ENCODE measurements at regions not wholly inside any gene's neighbourhood (a gene's known extent, or its start where the extent isn't known, plus 50 kb on each side); places are given as distances from the start of the nearest gene placed in this dataset.

DNA sequence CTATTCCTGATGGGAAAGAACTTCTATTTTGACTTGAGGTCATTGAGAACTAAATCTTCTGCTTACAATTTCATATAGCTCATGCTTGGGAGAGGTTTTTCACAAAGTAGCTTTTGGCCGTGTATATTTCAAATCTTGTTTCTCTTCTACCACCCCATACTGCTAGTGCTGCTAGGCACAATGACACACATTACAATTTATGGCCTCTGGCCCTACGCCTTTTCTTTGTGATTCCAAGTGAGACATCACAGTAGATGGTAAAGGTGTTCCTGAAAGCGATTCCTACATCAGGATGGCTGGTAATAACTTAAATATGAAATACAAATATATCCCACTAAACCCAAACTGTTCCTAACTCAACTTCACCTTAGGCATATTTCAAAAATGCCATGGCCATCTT, 101.1 kb downstream of the ATXN3L start:
- H3K9me3 ChIP-seq (ENCODE audit: control insufficient read depth, insufficient read depth, low read length), result peaks cover 4% of the 10 kb centered on the region; the same call in 1 of the 2 replicates
- no CpG with 5 or more reads among the region's 3 CpGs for WGBS, 2 experiments (ENCODE audit: extremely low coverage in 2 of 2, insufficient read length in 1 of 2)
- no peaks in the 10 kb centered on the region for H3K79me1 ChIP-seq (ENCODE audit: low read depth in 1 of 2, low read length in 2 of 2)
- POLR2A ChIA-PET (ENCODE audit: unreplicated experiment), result no interaction called here
- BruUV-seq (replicated peaks), result no TSS peak
- no peak overlapping the region for H2AK9ac ChIP-seq (replicated peaks; ENCODE audit: low read depth, low read length, poor library complexity)
- DNase-seq, result no peak
- no peak overlapping the region for H2AK5ac ChIP-seq (ENCODE audit: low read depth, low read length)
- no peak overlapping the region for H3K9ac ChIP-seq (ENCODE audit: low read depth, low read length)
- H4K20me1 ChIP-seq (ENCODE audit: insufficient read depth, low read length), result no peaks in the 10 kb centered on the region
- H2BK20ac ChIP-seq (ENCODE audit: low read depth, low read length), result no peak overlapping the region
- H4K8ac ChIP-seq (ENCODE audit: low read depth in 2 of 2, low read length in 2 of 2), result no peak overlapping the region
- H3K27me3 ChIP-seq (ENCODE audit: control insufficient read depth, insufficient read depth, low read length), result no peaks in the 10 kb centered on the region
- no peak overlapping the region for H4K91ac ChIP-seq (ENCODE audit: insufficient read depth, low read depth, low read length)
- no peak overlapping the region for H3K27ac ChIP-seq (ENCODE audit: insufficient read depth, low read length)
- H3K56ac ChIP-seq (ENCODE audit: extremely low read depth, insufficient read depth, low read length), result no peak overlapping the region
- no peak overlapping the region for H3K18ac ChIP-seq (ENCODE audit: low read depth, low read length)
- CTCF ChIA-PET, result no interaction called here
- no peak overlapping the region for H3K4me3 ChIP-seq (ENCODE audit: insufficient read depth, low read depth, low read length)
- no peak overlapping the region for H3K4ac ChIP-seq (ENCODE audit: low read depth, low read length)
- no peaks in the 10 kb centered on the region for H3K9me1 ChIP-seq (ENCODE audit: insufficient read depth, low read length)
- ATAC-seq (ENCODE audit: low read depth), result no peak
- no peak for TF ChIP-seq CEBPB (IDR thresholded peaks at IDR 0.05; ENCODE audit: low read depth, low read length)
- no peak for TF ChIP-seq RAD21 (IDR thresholded peaks at IDR 0.05; ENCODE audit: low read length)
- no peak for TF ChIP-seq RCOR1 (IDR thresholded peaks at IDR 0.05; ENCODE audit: insufficient replicate concordance, low read length)
- TF ChIP-seq, protein P1, sequence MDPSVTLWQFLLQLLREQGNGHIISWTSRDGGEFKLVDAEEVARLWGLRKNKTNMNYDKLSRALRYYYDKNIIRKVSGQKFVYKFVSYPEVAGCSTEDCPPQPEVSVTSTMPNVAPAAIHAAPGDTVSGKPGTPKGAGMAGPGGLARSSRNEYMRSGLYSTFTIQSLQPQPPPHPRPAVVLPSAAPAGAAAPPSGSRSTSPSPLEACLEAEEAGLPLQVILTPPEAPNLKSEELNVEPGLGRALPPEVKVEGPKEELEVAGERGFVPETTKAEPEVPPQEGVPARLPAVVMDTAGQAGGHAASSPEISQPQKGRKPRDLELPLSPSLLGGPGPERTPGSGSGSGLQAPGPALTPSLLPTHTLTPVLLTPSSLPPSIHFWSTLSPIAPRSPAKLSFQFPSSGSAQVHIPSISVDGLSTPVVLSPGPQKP (IDR thresholded peaks at IDR 0.05; ENCODE audit: borderline replicate concordance, low read depth, low read length), result no peak
- no peak for TF ChIP-seq NFE2L2 (IDR thresholded peaks at IDR 0.05; ENCODE audit: low read depth, low read length)
- no peak for TF ChIP-seq RFX5 (IDR thresholded peaks at IDR 0.05; ENCODE audit: low read depth, low read length)
- TF ChIP-seq, protein P2, sequence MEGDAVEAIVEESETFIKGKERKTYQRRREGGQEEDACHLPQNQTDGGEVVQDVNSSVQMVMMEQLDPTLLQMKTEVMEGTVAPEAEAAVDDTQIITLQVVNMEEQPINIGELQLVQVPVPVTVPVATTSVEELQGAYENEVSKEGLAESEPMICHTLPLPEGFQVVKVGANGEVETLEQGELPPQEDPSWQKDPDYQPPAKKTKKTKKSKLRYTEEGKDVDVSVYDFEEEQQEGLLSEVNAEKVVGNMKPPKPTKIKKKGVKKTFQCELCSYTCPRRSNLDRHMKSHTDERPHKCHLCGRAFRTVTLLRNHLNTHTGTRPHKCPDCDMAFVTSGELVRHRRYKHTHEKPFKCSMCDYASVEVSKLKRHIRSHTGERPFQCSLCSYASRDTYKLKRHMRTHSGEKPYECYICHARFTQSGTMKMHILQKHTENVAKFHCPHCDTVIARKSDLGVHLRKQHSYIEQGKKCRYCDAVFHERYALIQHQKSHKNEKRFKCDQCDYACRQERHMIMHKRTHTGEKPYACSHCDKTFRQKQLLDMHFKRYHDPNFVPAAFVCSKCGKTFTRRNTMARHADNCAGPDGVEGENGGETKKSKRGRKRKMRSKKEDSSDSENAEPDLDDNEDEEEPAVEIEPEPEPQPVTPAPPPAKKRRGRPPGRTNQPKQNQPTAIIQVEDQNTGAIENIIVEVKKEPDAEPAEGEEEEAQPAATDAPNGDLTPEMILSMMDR (conservative IDR thresholded peaks at IDR 0.05; ENCODE audit: low read depth, low read length), result no peak
- TF ChIP-seq MAZ (IDR thresholded peaks at IDR 0.05; ENCODE audit: borderline replicate concordance, low read depth, low read length), result no peak
- H3K36me3 ChIP-seq (ENCODE audit: control insufficient read depth, insufficient read depth, low read length), result no peaks in the 10 kb centered on the region
- H3K4me2 ChIP-seq (ENCODE audit: low read depth, low read length), result no peak overlapping the region
- H3K23ac ChIP-seq (ENCODE audit: low read depth, low read length), result no peak overlapping the region
- no peak overlapping the region for H3K14ac ChIP-seq (replicated peaks; ENCODE audit: low read depth, low read length)
- H4K5ac ChIP-seq (ENCODE audit: low read depth, low read length), result no peak overlapping the region
- H2AFZ ChIP-seq (replicated peaks; ENCODE audit: low read length, poor library complexity), result no peak overlapping the region
- in situ Hi-C loops (cut with MboI; ENCODE audit: low sequenced_read_pairs), result no loop called here
- no peak overlapping the region for H2BK15ac ChIP-seq (ENCODE audit: low read depth, low read length)
- intact Hi-C loops (cut with micrococcal nuclease), result loop anchor here (10.0 kb wide), 1 partner anchor 156 kb away; no protein-coding TSS in a partner anchor
- peaks cover 3% of the 10 kb centered on the region; the same call in 1 of the 2 replicates for H3K4me1 ChIP-seq (ENCODE audit: control insufficient read depth, insufficient read depth, low read length)
- dilution Hi-C loops (cut with HindIII; ENCODE audit: low sequenced_read_pairs, unreplicated experiment), result no loop called here
- no peak overlapping the region for H2BK5ac ChIP-seq (ENCODE audit: low read depth, low read length, poor library complexity, severe bottlenecking)
- no peak overlapping the region for H2BK120ac ChIP-seq (ENCODE audit: low read depth, low read length)
